ENCODE measurements at regions not wholly inside any gene's neighbourhood (a gene's known extent, or its start where the extent isn't known, plus 50 kb on each side); places are given as distances from the start of the nearest gene placed in this dataset.
A peak's percentile ranks its signal among the peaks of the same experiment; 100 is the strongest.

GRCh38 chr14:21796916-21797315, 123.3 kb upstream of the OR4E1 start:
- H3K4me3 ChIP-seq (ENCODE audit: low read depth in 1 of 3, low read length in 3 of 3) = no peak overlapping the region
- peak; percentile 39 for DNase-seq (ENCODE audit: low spot score)
- 56% methylated on average over 2 of the region's 2 CpGs for WGBS
- no peak overlapping the region for H3K9ac ChIP-seq (ENCODE audit: low read depth in 1 of 2, low read length in 2 of 2)
- no peaks in the 10 kb centered on the region for H3K4me1 ChIP-seq (ENCODE audit: control insufficient read depth in 4 of 4, insufficient read depth in 4 of 4, low read length in 3 of 4)
- no peak overlapping the region for H3K27ac ChIP-seq (ENCODE audit: low read depth in 1 of 2, low read length in 2 of 2)
- H3K27me3 ChIP-seq (ENCODE audit: control insufficient read depth in 4 of 4, insufficient read depth in 4 of 4, low read length in 3 of 4) = no peaks in the 10 kb centered on the region
- TF ChIP-seq TAF1 (conservative IDR thresholded peaks at IDR 0.05) = no peak
- no peak for TF ChIP-seq JUND (IDR thresholded peaks at IDR 0.05)
- TF ChIP-seq MAX (IDR thresholded peaks at IDR 0.05) = no peak
- no peak for TF ChIP-seq RAD21 (IDR thresholded peaks at IDR 0.05)
- no peak for TF ChIP-seq SP1 (IDR thresholded peaks at IDR 0.05)
- TF ChIP-seq CTCF (IDR thresholded peaks at IDR 0.05; ENCODE audit: low read depth, low read length, missing input control) = no peak
- no peak for TF ChIP-seq GABPA (IDR thresholded peaks at IDR 0.05 in 1 of 2, conservative IDR thresholded peaks at IDR 0.05 in 1 of 2)
- no peak for TF ChIP-seq REST (IDR thresholded peaks at IDR 0.05)
- TF ChIP-seq RXRA (IDR thresholded peaks at IDR 0.05) = no peak
- no peak for TF ChIP-seq NR2F2 (IDR thresholded peaks at IDR 0.05)
- TF ChIP-seq YY1 (IDR thresholded peaks at IDR 0.05) = no peak
- no peak for TF ChIP-seq EGR1 (IDR thresholded peaks at IDR 0.05; ENCODE audit: low read depth in 2 of 2)
- no peak for TF ChIP-seq ATF3 (IDR thresholded peaks at IDR 0.05)
- no peak for TF ChIP-seq FOXA1 (IDR thresholded peaks at IDR 0.05)
- no peak for TF ChIP-seq FOXA2 (IDR thresholded peaks at IDR 0.05)
- no peak for TF ChIP-seq ZBTB33 (IDR thresholded peaks at IDR 0.05)
- TF ChIP-seq HNF4A (conservative IDR thresholded peaks at IDR 0.05) = no peak
- no peak for TF ChIP-seq HNF4G (IDR thresholded peaks at IDR 0.05)
- no peaks in the 10 kb centered on the region for H3K36me3 ChIP-seq (ENCODE audit: control insufficient read depth in 4 of 4, insufficient read depth in 3 of 4, low read depth in 1 of 4, low read length in 3 of 4)
- peaks cover 0 to 6% (median 0%) of the 10 kb centered on the region in 4 donors for H3K9me3 ChIP-seq (ENCODE audit: control insufficient read depth in 4 of 4, low read length in 3 of 4)

Data from liver (tissue), 8 donors.